Large intestine (tissue), 3 donors: ENCODE measurements at regions not wholly inside any gene's neighbourhood (a gene's known extent, or its start where the extent isn't known, plus 50 kb on each side); places are given as distances from the start of the nearest gene placed in this dataset.
"Not testable (repeated sequence)": the region's sequence is repeated elsewhere in the genome, so short reads cannot be mapped to it uniquely, and the experiment has no call there.

Source experiments
- DNase-seq, 2 donors: peaks; one replicate each; pipeline versions ENCODE4 v3.0.0 to v3.0.0-alpha.2; 2013
- H3K27ac ChIP-seq: one replicate; pipeline ENCODE4 v1.5.1; 2013; ENCODE audit warnings: low read length
- H3K27me3 ChIP-seq: 2 replicates; pipeline ENCODE4 v1.6.1; 2013; ENCODE audit warnings: low read length; ENCODE audit not compliant: control insufficient read depth, insufficient read depth
- H3K36me3 ChIP-seq: 2 replicates; pipeline ENCODE4 v1.6.1; 2013; ENCODE audit warnings: low read length; ENCODE audit not compliant: control insufficient read depth, insufficient read depth
- H3K4me1 ChIP-seq: one replicate; pipeline ENCODE4 v1.6.1; 2013; ENCODE audit warnings: low read length; ENCODE audit not compliant: control insufficient read depth, insufficient read depth
- H3K4me3 ChIP-seq: one replicate; pipeline ENCODE4 v1.5.1; 2013; ENCODE audit warnings: low read length
- H3K9me3 ChIP-seq: one replicate; pipeline ENCODE4 v1.6.1; 2013; ENCODE audit warnings: mild to moderate bottlenecking, low read depth, low read length, moderate library complexity; ENCODE audit not compliant: control insufficient read depth
- WGBS: methylation state at CpG from one replicate; pipeline ENCODE4 v1.1.5; 2013; ENCODE audit warnings: low lambda C conversion rate; ENCODE audit not compliant: insufficient coverage; 5-methylcytosine and 5-hydroxymethylcytosine counted together

GRCh38 chr17:53227514-53227913 lies 595.2 kb upstream of the KIF2B start:
- Histone ChIP-seq H3K9me3 (no peaks in the 10 kb centered on the region), H3K4me3 (no peak overlapping the region), H3K36me3 (no peaks in the 10 kb centered on the region), H3K27ac (no peak overlapping the region), H3K4me1 (no peaks in the 10 kb centered on the region), H3K27me3 (no peaks in the 10 kb centered on the region)
- DNase-seq = no peak
- 50% methylated on average over 1 of the region's 2 CpGs for WGBS

DNA sequence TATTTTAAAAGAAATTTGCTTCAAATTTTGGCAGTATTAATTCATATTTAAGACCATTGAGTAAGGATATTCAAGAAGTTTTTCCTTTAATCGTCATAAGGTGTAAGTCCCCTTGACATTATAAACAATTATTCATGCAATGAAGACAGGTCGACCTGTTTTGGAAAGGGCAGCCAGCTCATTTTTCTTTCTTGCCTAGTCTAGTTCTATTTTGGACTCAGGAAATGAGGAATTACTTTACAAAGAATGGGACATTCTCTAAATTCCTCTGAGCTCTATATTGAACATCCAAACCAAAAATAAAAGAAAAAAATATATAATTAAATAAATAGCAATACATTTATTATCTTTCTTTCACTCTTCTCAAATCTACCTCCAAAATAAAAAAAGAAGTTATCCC lies 595.6 kb upstream of the KIF2B start:
- no peak overlapping the region for H3K4me3 ChIP-seq
- H3K27me3 ChIP-seq = no peaks in the 10 kb centered on the region
- WGBS = 63% methylated on average over 1 of the region's 2 CpGs
- no peak overlapping the region for H3K27ac ChIP-seq
- H3K4me1 ChIP-seq = no peaks in the 10 kb centered on the region
- H3K36me3 ChIP-seq = no peaks in the 10 kb centered on the region
- H3K9me3 ChIP-seq = no peaks in the 10 kb centered on the region
- no peak for DNase-seq

GRCh38 chr17:53219821-53220220 lies 602.9 kb upstream of the KIF2B start:
- DNase-seq = no peak
- Histone ChIP-seq H3K36me3 (no peaks in the 10 kb centered on the region), H3K9me3 (peaks cover 3% of the 10 kb centered on the region), H3K4me1 (no peaks in the 10 kb centered on the region), H3K4me3 (no peak overlapping the region), H3K27me3 (no peaks in the 10 kb centered on the region), H3K27ac (no peak overlapping the region)

DNA sequence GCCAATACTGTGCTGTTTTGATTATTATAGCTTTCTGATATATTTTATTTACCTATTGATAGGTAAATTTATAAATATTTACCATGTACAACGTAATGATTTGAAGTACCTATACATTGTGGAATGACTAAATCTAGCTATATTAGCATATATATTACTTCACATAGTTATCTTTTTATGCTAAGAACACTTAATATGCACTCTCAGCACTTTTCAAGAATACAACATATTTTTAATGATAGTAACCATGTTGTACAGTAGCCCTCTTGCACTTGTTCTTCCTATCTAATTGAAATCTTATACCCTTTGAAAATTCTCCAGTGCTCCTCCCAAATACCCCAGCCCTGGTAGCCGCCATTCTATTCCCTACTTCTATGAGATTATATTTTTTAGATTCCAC lies 604.0 kb upstream of the KIF2B start:
- Histone ChIP-seq H3K27me3 (no peaks in the 10 kb centered on the region), H3K4me3 (no peak overlapping the region), H3K36me3 (no peaks in the 10 kb centered on the region), H3K4me1 (no peaks in the 10 kb centered on the region), H3K27ac (no peak overlapping the region), H3K9me3 (peaks cover 3% of the 10 kb centered on the region)
- DNase-seq = no peak
- 89% methylated on average over 1 of the region's 2 CpGs for WGBS

GRCh38 chr17:53217311-53217710 lies 605.4 kb upstream of the KIF2B start:
- WGBS = 100% methylated on average over 3 of the region's 3 CpGs
- no peak overlapping the region for H3K4me3 ChIP-seq
- peaks cover 3% of the 10 kb centered on the region for H3K9me3 ChIP-seq
- no peak overlapping the region for H3K27ac ChIP-seq
- H3K4me1 ChIP-seq = no peaks in the 10 kb centered on the region
- DNase-seq = no peak
- no peaks in the 10 kb centered on the region for H3K36me3 ChIP-seq
- H3K27me3 ChIP-seq = no peaks in the 10 kb centered on the region

DNA sequence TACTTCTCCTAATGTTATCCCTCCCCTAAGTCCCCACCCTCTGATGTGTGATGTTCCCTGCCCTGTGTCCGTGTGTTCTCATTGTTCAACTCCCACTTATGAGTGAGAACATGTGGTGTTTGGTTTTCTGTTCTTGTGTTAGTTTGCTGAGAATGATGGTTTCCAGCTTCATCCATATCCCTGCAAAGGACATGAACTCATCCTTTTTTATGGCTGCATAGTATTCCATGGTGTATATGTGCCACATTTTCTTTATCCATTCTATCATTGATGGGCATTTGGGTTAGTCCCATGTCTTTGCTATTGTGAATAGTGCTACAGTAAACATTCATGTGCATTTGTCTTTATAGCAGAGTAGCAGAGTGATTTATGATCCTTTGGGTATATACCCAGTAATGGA lies 613.8 kb upstream of the KIF2B start:
- H3K36me3 ChIP-seq, H3K9me3 ChIP-seq, H3K27me3 ChIP-seq, H3K27ac ChIP-seq, H3K4me3 ChIP-seq, H3K4me1 ChIP-seq, DNase-seq: not testable (repeated sequence)
- WGBS = no CpG with 5 or more reads among the region's 1 CpG

GRCh38 chr17:53193044-53193443 lies 629.7 kb upstream of the KIF2B start:
- Histone ChIP-seq H3K4me3 (no peak overlapping the region), H3K27ac (no peak overlapping the region), H3K27me3 (no peaks in the 10 kb centered on the region), H3K36me3 (no peaks in the 10 kb centered on the region), H3K4me1 (no peaks in the 10 kb centered on the region), H3K9me3 (no peaks in the 10 kb centered on the region)
- WGBS = no CpG with 5 or more reads among the region's 1 CpG
- DNase-seq = no peak

GRCh38 chr17:53191878-53192277 lies 630.8 kb upstream of the KIF2B start:
- Histone ChIP-seq H3K9me3 (no peaks in the 10 kb centered on the region), H3K27ac (no peak overlapping the region), H3K4me1 (no peaks in the 10 kb centered on the region), H3K4me3 (no peak overlapping the region), H3K27me3 (no peaks in the 10 kb centered on the region), H3K36me3 (no peaks in the 10 kb centered on the region)
- DNase-seq = no peak

- no peaks in the 10 kb centered on the region for H3K4me1 ChIP-seq
- no peak overlapping the region for H3K4me3 ChIP-seq
- DNase-seq = no peak
- WGBS = no CpG with 5 or more reads among the region's 2 CpGs
- H3K36me3 ChIP-seq = no peaks in the 10 kb centered on the region
- no peak overlapping the region for H3K27ac ChIP-seq
- no peaks in the 10 kb centered on the region for H3K27me3 ChIP-seq
- H3K9me3 ChIP-seq = no peaks in the 10 kb centered on the region
Measured at GRCh38 chr17:53186001-53186400, 636.7 kb upstream of the KIF2B start.

DNA sequence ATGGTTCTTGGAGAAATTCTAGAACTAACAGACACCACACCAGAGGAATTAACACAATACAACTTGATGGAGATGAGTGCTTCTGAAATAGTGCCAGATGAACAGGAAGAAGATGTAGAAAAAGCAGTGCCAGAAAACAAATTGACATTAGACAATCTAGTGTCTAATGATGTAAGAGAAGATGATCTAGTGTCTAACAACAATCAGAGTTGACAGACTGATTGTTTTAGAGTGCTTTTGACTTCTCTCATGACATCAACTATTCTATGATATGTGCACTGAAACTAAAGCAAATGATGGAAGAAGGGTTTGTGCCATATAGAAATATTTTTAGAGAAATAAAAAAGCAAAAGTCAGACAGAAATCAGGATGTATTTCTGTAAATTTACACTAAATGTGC lies 646.1 kb upstream of the KIF2B start:
- H3K4me3 ChIP-seq = no peak overlapping the region
- DNase-seq = no peak
- H3K36me3 ChIP-seq = no peaks in the 10 kb centered on the region
- no peak overlapping the region for H3K27ac ChIP-seq
- no peaks in the 10 kb centered on the region for H3K27me3 ChIP-seq
- no peaks in the 10 kb centered on the region for H3K4me1 ChIP-seq
- H3K9me3 ChIP-seq = no peaks in the 10 kb centered on the region

DNA sequence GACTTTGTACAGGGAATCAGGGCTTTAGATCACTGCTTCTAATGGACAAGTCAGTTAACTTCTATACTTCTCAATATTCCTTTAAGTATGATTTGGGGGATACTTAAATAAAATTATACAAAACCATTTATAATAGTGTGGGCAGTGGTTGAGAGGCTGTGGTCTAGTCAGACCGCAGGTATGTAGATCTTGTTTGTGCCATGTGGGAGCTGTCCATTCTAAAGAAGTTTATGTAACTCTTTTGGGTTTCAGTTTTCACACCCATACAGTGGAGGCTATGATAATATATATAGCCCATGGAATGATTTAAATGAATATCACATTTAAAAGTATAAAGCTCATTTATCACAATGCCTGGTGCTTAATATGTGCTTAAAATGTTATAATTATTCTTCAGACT lies 654.3 kb upstream of the KIF2B start:
- no peaks in the 10 kb centered on the region for H3K36me3 ChIP-seq

GRCh38 chr17:53166731-53167130 lies 656.0 kb upstream of the KIF2B start:
- no peaks in the 10 kb centered on the region for H3K9me3 ChIP-seq
- no peaks in the 10 kb centered on the region for H3K27me3 ChIP-seq
- no peak for DNase-seq
- no CpG with 5 or more reads among the region's 1 CpG for WGBS
- H3K36me3 ChIP-seq = no peaks in the 10 kb centered on the region
- H3K27ac ChIP-seq = no peak overlapping the region
- H3K4me3 ChIP-seq = no peak overlapping the region
- H3K4me1 ChIP-seq = no peaks in the 10 kb centered on the region

More for the DNA sequence above, 654.3 kb upstream of the KIF2B start:
- H3K9me3 ChIP-seq = no peaks in the 10 kb centered on the region
- no peak overlapping the region for H3K27ac ChIP-seq
- H3K27me3 ChIP-seq = no peaks in the 10 kb centered on the region
- no peak for DNase-seq
- no peaks in the 10 kb centered on the region for H3K4me1 ChIP-seq
- no CpG with 5 or more reads among the region's 1 CpG for WGBS
- H3K4me3 ChIP-seq = no peak overlapping the region
